ENCODE measurements at regions not wholly inside any gene's neighbourhood (a gene's known extent, or its start where the extent isn't known, plus 50 kb on each side); places are given as distances from the start of the nearest gene placed in this dataset.

GRCh38 chr18:71168557-71169145 lies 879.8 kb downstream of the SOCS6 start:
- H3K9me3 Mint-ChIP-seq (ENCODE audit: unreplicated experiment): peaks cover 30% of the 10 kb centered on the region
- H3K4me3 Mint-ChIP-seq (ENCODE audit: unreplicated experiment): no peak overlapping the region
- no peaks in the 10 kb centered on the region for H3K4me1 Mint-ChIP-seq (ENCODE audit: unreplicated experiment)
- no peaks in the 10 kb centered on the region for H3K36me3 Mint-ChIP-seq (ENCODE audit: low read depth, unreplicated experiment)
- TF ChIP-seq CTCF (IDR thresholded peaks at IDR 0.05; ENCODE audit: unreplicated experiment): no peak
- H3K27me3 Mint-ChIP-seq (ENCODE audit: unreplicated experiment): peaks cover 2% of the 10 kb centered on the region
- DNase-seq (ENCODE audit: low spot score): no peak
- H3K27ac Mint-ChIP-seq (ENCODE audit: unreplicated experiment): no peak overlapping the region

GRCh38 chr18:71136487-71136886 lies 847.6 kb downstream of the SOCS6 start:
- Mint-ChIP-seq H3K4me1 (ENCODE audit: unreplicated experiment) (no peaks in the 10 kb centered on the region), H3K36me3 (ENCODE audit: low read depth, unreplicated experiment) (no peaks in the 10 kb centered on the region), H3K4me3 (ENCODE audit: unreplicated experiment) (no peak overlapping the region), H3K9me3 (ENCODE audit: unreplicated experiment) (peaks cover 28% of the 10 kb centered on the region), H3K27me3 (ENCODE audit: unreplicated experiment) (no peaks in the 10 kb centered on the region), H3K27ac (ENCODE audit: unreplicated experiment) (no peak overlapping the region)
- no peak for TF ChIP-seq CTCF (IDR thresholded peaks at IDR 0.05; ENCODE audit: unreplicated experiment)
- DNase-seq (ENCODE audit: low spot score): no peak

- no peak for TF ChIP-seq CTCF (IDR thresholded peaks at IDR 0.05; ENCODE audit: unreplicated experiment)
- Mint-ChIP-seq H3K27me3 (ENCODE audit: unreplicated experiment) (no peaks in the 10 kb centered on the region), H3K9me3 (ENCODE audit: unreplicated experiment) (peaks cover 18% of the 10 kb centered on the region), H3K4me1 (ENCODE audit: unreplicated experiment) (no peaks in the 10 kb centered on the region), H3K27ac (ENCODE audit: unreplicated experiment) (no peak overlapping the region), H3K4me3 (ENCODE audit: unreplicated experiment) (no peak overlapping the region), H3K36me3 (ENCODE audit: low read depth, unreplicated experiment) (no peaks in the 10 kb centered on the region)
- DNase-seq (ENCODE audit: low spot score): no peak
These were observed 845.3 kb downstream of the SOCS6 start for GRCh38 chr18:71134122-71134521.

- Mint-ChIP-seq H3K36me3 (ENCODE audit: low read depth, unreplicated experiment) (no peaks in the 10 kb centered on the region), H3K27me3 (ENCODE audit: unreplicated experiment) (no peaks in the 10 kb centered on the region), H3K4me1 (ENCODE audit: unreplicated experiment) (no peaks in the 10 kb centered on the region), H3K9me3 (ENCODE audit: unreplicated experiment) (peaks cover 18% of the 10 kb centered on the region), H3K27ac (ENCODE audit: unreplicated experiment) (no peak overlapping the region), H3K4me3 (ENCODE audit: unreplicated experiment) (no peak overlapping the region)
- no peak for TF ChIP-seq CTCF (IDR thresholded peaks at IDR 0.05; ENCODE audit: unreplicated experiment)
- no peak for DNase-seq (ENCODE audit: low spot score)
These were observed 843.1 kb downstream of the SOCS6 start for GRCh38 chr18:71131918-71132317.

- H3K36me3 Mint-ChIP-seq (ENCODE audit: low read depth, unreplicated experiment): no peaks in the 10 kb centered on the region
- H3K27me3 Mint-ChIP-seq (ENCODE audit: unreplicated experiment): no peaks in the 10 kb centered on the region
- no peak for DNase-seq (ENCODE audit: low spot score)
- H3K9me3 Mint-ChIP-seq (ENCODE audit: unreplicated experiment): peaks cover 22% of the 10 kb centered on the region
- no peak overlapping the region for H3K4me3 Mint-ChIP-seq (ENCODE audit: unreplicated experiment)
- H3K4me1 Mint-ChIP-seq (ENCODE audit: unreplicated experiment): no peaks in the 10 kb centered on the region
- TF ChIP-seq CTCF (IDR thresholded peaks at IDR 0.05; ENCODE audit: unreplicated experiment): no peak
- H3K27ac Mint-ChIP-seq (ENCODE audit: unreplicated experiment): no peak overlapping the region
These were observed 841.5 kb downstream of the SOCS6 start for GRCh38 chr18:71130351-71130750.

All from endothelial cell (in vitro differentiated cells).